NT2/D1 (cell line): ENCODE measurements at regions not wholly inside any gene's neighbourhood (a gene's known extent, or its start where the extent isn't known, plus 50 kb on each side); places are given as distances from the start of the nearest gene placed in this dataset.

ENCODE experiments used
- SUZ12 ChIP-seq: IDR thresholded peaks from 2 replicates; pipeline ENCODE4 v1.6.1; 2011; ENCODE audit not compliant: insufficient read length, insufficient read depth; ENCODE audit errors: extremely low read depth
- YY1 ChIP-seq: IDR thresholded peaks from 2 replicates; pipeline ENCODE4 v1.6.1; 2011; ENCODE audit not compliant: insufficient read length, insufficient read depth
- ZNF274 ChIP-seq: IDR thresholded peaks from 2 replicates; pipeline ENCODE4 v1.6.1; 2011; ENCODE audit warnings: mild to moderate bottlenecking, low read depth, low read length

GRCh38 chr1:5029136-5029535 lies 374.7 kb downstream of the AJAP1 start:
- TF ChIP-seq YY1: no peak
- TF ChIP-seq SUZ12: no peak
- no peak for TF ChIP-seq ZNF274
